K562 (cell line): ENCODE measurements at regions not wholly inside any gene's neighbourhood (a gene's known extent, or its start where the extent isn't known, plus 50 kb on each side); places are given as distances from the start of the nearest gene placed in this dataset.

ENCODE experiments used
- CEBPB ChIP-seq: fragments of 450-650 bp; IDR thresholded peaks from 2 replicates; pipeline ENCODE4 v1.6.1; 2016; ENCODE audit warnings: missing genetic modification characterization, missing compliant biosample characterization
- CTCF ChIP-seq, 3 experiments: IDR thresholded peaks in 2 of 3; conservative IDR thresholded peaks in 1 of 3; 2 replicates each; pipeline ENCODE4 v1.5.1; 2011 to 2012; ENCODE audit warnings: low read length in 3 of 3, mild to moderate bottlenecking in 3 of 3, control low read depth in 2 of 3, improper control_type of control experiment in 1 of 3, inconsistent platforms in 1 of 3, low read depth in 1 of 3, mixed read lengths in 1 of 3, moderate library complexity in 1 of 3; ENCODE audit not compliant: insufficient read depth in 2 of 3
- MAX ChIP-seq: sonication (generic); formaldehyde crosslinking; IDR thresholded peaks from 2 replicates; pipeline ENCODE4 v1.9.0; 2022; ENCODE audit warnings: mild to moderate bottlenecking, missing genetic modification reagents
- NKRF ChIP-seq: fragments of 450-650 bp; IDR thresholded peaks from 2 replicates; pipeline ENCODE4 v1.6.1; 2016; ENCODE audit warnings: borderline replicate concordance
- NR2C1 ChIP-seq, 2 experiments: fragments of 450-650 bp; IDR thresholded peaks; 2 replicates each; pipeline ENCODE4 v1.6.1; 2017; ENCODE audit warnings: mild to moderate bottlenecking in 2 of 2, antibody characterized with exemption in 1 of 2, inconsistent platforms in 1 of 2, missing compliant biosample characterization in 1 of 2, missing genetic modification characterization in 1 of 2
- PHB2 ChIP-seq: fragments of 450-650 bp; IDR thresholded peaks from 2 replicates; pipeline ENCODE4 v1.6.1; 2017; ENCODE audit warnings: low read depth
- POLR2A ChIP-seq: fragments of 450-650 bp; conservative IDR thresholded peaks from 2 replicates; pipeline ENCODE4 v1.6.1; 2016
- SMC3 ChIP-seq: conservative IDR thresholded peaks from 2 replicates; pipeline ENCODE4 v1.6.1; 2011; ENCODE audit warnings: low read depth, low read length, improper control_type of control experiment; ENCODE audit not compliant: insufficient read depth
- TCF15 ChIP-seq: fragments of 250-450 bp; sonication (Bioruptor Pico); IDR thresholded peaks from 2 replicates; pipeline ENCODE4 v1.8.0; 2022; ENCODE audit warnings: moderate library complexity, mild to moderate bottlenecking, inconsistent platforms
- TCF7L2 ChIP-seq: fragments of 150-350 bp; IDR thresholded peaks from 2 replicates; pipeline ENCODE4 v1.6.1; 2016; ENCODE audit warnings: low read depth, mild to moderate bottlenecking, low read length, moderate library complexity
- ZFP30 ChIP-seq: fragments of 250-450 bp; sonication (Bioruptor Pico); IDR thresholded peaks from 2 replicates; pipeline ENCODE4 v1.8.0; 2022; ENCODE audit warnings: moderate library complexity, mild to moderate bottlenecking, inconsistent platforms, borderline replicate concordance
- ZNF184 ChIP-seq: sonication (generic); formaldehyde crosslinking; IDR thresholded peaks from 2 replicates; pipeline ENCODE4 v1.5.0; 2020; ENCODE audit warnings: missing genetic modification reagents

GRCh38 chr9:107148216-107148615 lies 134.9 kb upstream of the RAD23B start:
- no peak for TF ChIP-seq TCF15 (CRISPR knock-in tag)
- TF ChIP-seq ZNF184 (CRISPR knock-in tag) = no peak
- no peak for TF ChIP-seq PHB2
- TF ChIP-seq TCF7L2 = no peak
- no peak for TF ChIP-seq MAX (CRISPR knock-in tag)
- TF ChIP-seq POLR2A = no peak
- TF ChIP-seq NR2C1 (IDR thresholded peaks at IDR 0.05) = no peak
- no peak for TF ChIP-seq NR2C1 (tag; IDR thresholded peaks at IDR 0.05)
- no peak for TF ChIP-seq ZFP30 (CRISPR knock-in tag)
- TF ChIP-seq CTCF (IDR thresholded peaks at IDR 0.05 in 2 of 3, conservative IDR thresholded peaks at IDR 0.05 in 1 of 3; ENCODE audit: insufficient read depth in 2 of 3, low read depth in 1 of 3, low read length in 3 of 3) = no peak
- TF ChIP-seq SMC3 = no peak
- TF ChIP-seq CEBPB (tag) = no peak
- TF ChIP-seq NKRF = no peak
